ENCODE measurements at regions not wholly inside any gene's neighbourhood (a gene's known extent, or its start where the extent isn't known, plus 50 kb on each side); places are given as distances from the start of the nearest gene placed in this dataset.

GRCh38 chr10:21144047-21144446 lies 246.9 kb upstream of the NEBL start:
- Histone ChIP-seq H3K27me3 (ENCODE audit: control insufficient read depth in 3 of 3, insufficient read depth in 3 of 3, low read length in 3 of 3) (no peaks in the 10 kb centered on the region), H3K4me1 (ENCODE audit: control insufficient read depth in 3 of 3, insufficient read depth in 2 of 3, low read depth in 1 of 3, low read length in 2 of 3) (no peaks in the 10 kb centered on the region), H3K27ac (ENCODE audit: low read depth in 1 of 3, low read length in 2 of 3) (no peak overlapping the region), H3K36me3 (ENCODE audit: control insufficient read depth in 3 of 3, insufficient read depth in 2 of 3, low read depth in 1 of 3, low read length in 3 of 3) (no peaks in the 10 kb centered on the region), H3K4me3 (ENCODE audit: low read depth in 1 of 3, low read length in 3 of 3) (no peak overlapping the region), H3K9me3 (ENCODE audit: control insufficient read depth in 2 of 2, insufficient read depth in 1 of 2, low read depth in 1 of 2, low read length in 1 of 2) (no peaks in the 10 kb centered on the region)
- FAIRE-seq (no peak), DNase-seq (no peak)
- WGBS, 3 donors, result 88 to 91% (median 91%) methylated on average over 3 of the region's 3 CpGs

- WGBS, 3 donors, result 72 to 84% (median 78%) methylated on average over 2 of the region's 2 CpGs
- FAIRE-seq, result no peak
- Histone ChIP-seq H3K4me3 (ENCODE audit: low read depth in 1 of 3, low read length in 3 of 3) (no peak overlapping the region), H3K9me3 (ENCODE audit: control insufficient read depth in 2 of 2, insufficient read depth in 1 of 2, low read depth in 1 of 2, low read length in 1 of 2) (no peaks in the 10 kb centered on the region), H3K27ac (ENCODE audit: low read depth in 1 of 3, low read length in 2 of 3) (no peak overlapping the region), H3K27me3 (ENCODE audit: control insufficient read depth in 3 of 3, insufficient read depth in 3 of 3, low read length in 3 of 3) (no peaks in the 10 kb centered on the region), H3K4me1 (ENCODE audit: control insufficient read depth in 3 of 3, insufficient read depth in 2 of 3, low read depth in 1 of 3, low read length in 2 of 3) (no peaks in the 10 kb centered on the region), H3K36me3 (ENCODE audit: control insufficient read depth in 3 of 3, insufficient read depth in 2 of 3, low read depth in 1 of 3, low read length in 3 of 3) (no peaks in the 10 kb centered on the region)
- DNase-seq, result no peak
Observed at GRCh38 chr10:21141946-21142492, 244.9 kb upstream of the NEBL start.

GRCh38 chr10:21138769-21139340 lies 241.7 kb upstream of the NEBL start:
- Histone ChIP-seq H3K27ac (ENCODE audit: low read depth in 1 of 3, low read length in 2 of 3) (no peak overlapping the region), H3K9me3 (ENCODE audit: control insufficient read depth in 2 of 2, insufficient read depth in 1 of 2, low read depth in 1 of 2, low read length in 1 of 2) (no peaks in the 10 kb centered on the region), H3K4me3 (ENCODE audit: low read depth in 1 of 3, low read length in 3 of 3) (no peak overlapping the region), H3K36me3 (ENCODE audit: control insufficient read depth in 3 of 3, insufficient read depth in 2 of 3, low read depth in 1 of 3, low read length in 3 of 3) (no peaks in the 10 kb centered on the region), H3K4me1 (ENCODE audit: control insufficient read depth in 3 of 3, insufficient read depth in 2 of 3, low read depth in 1 of 3, low read length in 2 of 3) (no peaks in the 10 kb centered on the region), H3K27me3 (ENCODE audit: control insufficient read depth in 3 of 3, insufficient read depth in 3 of 3, low read length in 3 of 3) (no peaks in the 10 kb centered on the region)
- DNase-seq (no peak), FAIRE-seq (no peak)
- 64 to 83% (median 76%) methylated on average over 6 of the region's 6 CpGs for WGBS, 3 donors

- no peak for FAIRE-seq
- Histone ChIP-seq H3K4me3 (ENCODE audit: low read depth in 1 of 3, low read length in 3 of 3) (no peak overlapping the region), H3K9me3 (ENCODE audit: control insufficient read depth in 2 of 2, insufficient read depth in 1 of 2, low read depth in 1 of 2, low read length in 1 of 2) (no peaks in the 10 kb centered on the region), H3K4me1 (ENCODE audit: control insufficient read depth in 3 of 3, insufficient read depth in 2 of 3, low read depth in 1 of 3, low read length in 2 of 3) (no peaks in the 10 kb centered on the region), H3K36me3 (ENCODE audit: control insufficient read depth in 3 of 3, insufficient read depth in 2 of 3, low read depth in 1 of 3, low read length in 3 of 3) (no peaks in the 10 kb centered on the region), H3K27ac (ENCODE audit: low read depth in 1 of 3, low read length in 2 of 3) (no peak overlapping the region), H3K27me3 (ENCODE audit: control insufficient read depth in 3 of 3, insufficient read depth in 3 of 3, low read length in 3 of 3) (no peaks in the 10 kb centered on the region)
- no peak for DNase-seq
- WGBS, 3 donors, result 73 to 76% (median 73%) methylated on average over 10 of the region's 10 CpGs
Observed at GRCh38 chr10:21135023-21135931, 238.2 kb upstream of the NEBL start.

- no peak for DNase-seq
- Histone ChIP-seq H3K9me3 (ENCODE audit: control insufficient read depth in 2 of 2, insufficient read depth in 1 of 2, low read depth in 1 of 2, low read length in 1 of 2) (no peaks in the 10 kb centered on the region), H3K27ac (ENCODE audit: low read depth in 1 of 3, low read length in 2 of 3) (no peak overlapping the region), H3K36me3 (ENCODE audit: control insufficient read depth in 3 of 3, insufficient read depth in 2 of 3, low read depth in 1 of 3, low read length in 3 of 3) (no peaks in the 10 kb centered on the region), H3K27me3 (ENCODE audit: control insufficient read depth in 3 of 3, insufficient read depth in 3 of 3, low read length in 3 of 3) (no peaks in the 10 kb centered on the region), H3K4me1 (ENCODE audit: control insufficient read depth in 3 of 3, insufficient read depth in 2 of 3, low read depth in 1 of 3, low read length in 2 of 3) (no peaks in the 10 kb centered on the region), H3K4me3 (ENCODE audit: low read depth in 1 of 3, low read length in 3 of 3) (no peak overlapping the region)
- WGBS, 3 donors, result 84 to 87% (median 85%) methylated on average over 7 of the region's 7 CpGs
- no peak for FAIRE-seq
Observed at GRCh38 chr10:21134645-21135022, 237.5 kb upstream of the NEBL start.

- WGBS, 3 donors, result 75 to 77% (median 75%) methylated on average over 3 of the region's 3 CpGs
- H3K4me3 ChIP-seq (ENCODE audit: low read depth in 1 of 3, low read length in 3 of 3), result no peak overlapping the region
- H3K36me3 ChIP-seq (ENCODE audit: control insufficient read depth in 3 of 3, insufficient read depth in 2 of 3, low read depth in 1 of 3, low read length in 3 of 3), result no peaks in the 10 kb centered on the region
- H3K27ac ChIP-seq (ENCODE audit: low read depth in 1 of 3, low read length in 2 of 3), result no peak overlapping the region
- H3K27me3 ChIP-seq (ENCODE audit: control insufficient read depth in 3 of 3, insufficient read depth in 3 of 3, low read length in 3 of 3), result no peaks in the 10 kb centered on the region
- H3K9me3 ChIP-seq (ENCODE audit: control insufficient read depth in 2 of 2, insufficient read depth in 1 of 2, low read depth in 1 of 2, low read length in 1 of 2), result no peaks in the 10 kb centered on the region
- no peaks in the 10 kb centered on the region for H3K4me1 ChIP-seq (ENCODE audit: control insufficient read depth in 3 of 3, insufficient read depth in 2 of 3, low read depth in 1 of 3, low read length in 2 of 3)
- no peak for DNase-seq
- no peak for FAIRE-seq
Observed at GRCh38 chr10:21130683-21131442, 233.8 kb upstream of the NEBL start.

- FAIRE-seq, result no peak
- no peak for DNase-seq
- Histone ChIP-seq H3K4me3 (ENCODE audit: low read depth in 1 of 3, low read length in 3 of 3) (no peak overlapping the region), H3K27ac (ENCODE audit: low read depth in 1 of 3, low read length in 2 of 3) (no peak overlapping the region), H3K27me3 (ENCODE audit: control insufficient read depth in 3 of 3, insufficient read depth in 3 of 3, low read length in 3 of 3) (no peaks in the 10 kb centered on the region), H3K9me3 (ENCODE audit: control insufficient read depth in 2 of 2, insufficient read depth in 1 of 2, low read depth in 1 of 2, low read length in 1 of 2) (no peaks in the 10 kb centered on the region), H3K36me3 (ENCODE audit: control insufficient read depth in 3 of 3, insufficient read depth in 2 of 3, low read depth in 1 of 3, low read length in 3 of 3) (no peaks in the 10 kb centered on the region), H3K4me1 (ENCODE audit: control insufficient read depth in 3 of 3, insufficient read depth in 2 of 3, low read depth in 1 of 3, low read length in 2 of 3) (no peaks in the 10 kb centered on the region)
Observed at GRCh38 chr10:21130108-21130507, 233.0 kb upstream of the NEBL start.

- no peak for DNase-seq
- no peak overlapping the region for H3K27ac ChIP-seq (ENCODE audit: low read depth in 1 of 3, low read length in 2 of 3)
- no peak overlapping the region for H3K4me3 ChIP-seq (ENCODE audit: low read depth in 1 of 3, low read length in 3 of 3)
- H3K9me3 ChIP-seq (ENCODE audit: control insufficient read depth in 2 of 2, insufficient read depth in 1 of 2, low read depth in 1 of 2, low read length in 1 of 2), result no peaks in the 10 kb centered on the region
- WGBS, 3 donors, result 77 to 82% (median 80%) methylated on average over 10 of the region's 10 CpGs
- H3K4me1 ChIP-seq (ENCODE audit: control insufficient read depth in 3 of 3, insufficient read depth in 2 of 3, low read depth in 1 of 3, low read length in 2 of 3), result no peaks in the 10 kb centered on the region
- no peaks in the 10 kb centered on the region for H3K27me3 ChIP-seq (ENCODE audit: control insufficient read depth in 3 of 3, insufficient read depth in 3 of 3, low read length in 3 of 3)
- no peak for FAIRE-seq
- no peaks in the 10 kb centered on the region for H3K36me3 ChIP-seq (ENCODE audit: control insufficient read depth in 3 of 3, insufficient read depth in 2 of 3, low read depth in 1 of 3, low read length in 3 of 3)
Observed at GRCh38 chr10:21125471-21126228, 228.5 kb upstream of the NEBL start.

Measured in small intestine (tissue), 7 donors.